HG03342 (cell line): ENCODE measurements at regions not wholly inside any gene's neighbourhood (a gene's known extent, or its start where the extent isn't known, plus 50 kb on each side); places are given as distances from the start of the nearest gene placed in this dataset.

Experiments
- ATAC-seq: cut with Tn5 transposase; IDR thresholded peaks from one replicate; pipeline ENCODE4 v1.9.1; 2021; ENCODE audit warnings: mild to moderate bottlenecking, moderate library complexity; ENCODE audit not compliant: unreplicated experiment

GRCh38 chr15:70407955-70408354 is 310.2 kb upstream of the TLE3 start:
- ATAC-seq = no peak

- ATAC-seq = no peak
Observed at GRCh38 chr15:70407336-70407670, 309.6 kb upstream of the TLE3 start.

GRCh38 chr15:70406617-70407335 is 309.1 kb upstream of the TLE3 start:
- ATAC-seq = no peak

- no peak for ATAC-seq
Observed at GRCh38 chr15:70401709-70402108, 304.0 kb upstream of the TLE3 start.

- ATAC-seq = no peak
Observed at GRCh38 chr15:70400766-70401541, 303.2 kb upstream of the TLE3 start.

- ATAC-seq = no peak
Observed at GRCh38 chr15:70399204-70399603, 301.5 kb upstream of the TLE3 start.

- ATAC-seq = no peak
Observed at GRCh38 chr15:70398694-70399093, 301.0 kb upstream of the TLE3 start.

- no peak for ATAC-seq
Observed at GRCh38 chr15:70396807-70397206, 299.1 kb upstream of the TLE3 start.

GRCh38 chr15:70395164-70395563 is 297.4 kb upstream of the TLE3 start:
- no peak for ATAC-seq

GRCh38 chr15:70390723-70391122 is 293.0 kb upstream of the TLE3 start:
- ATAC-seq = no peak

- no peak for ATAC-seq
Observed at GRCh38 chr15:70387993-70388392, 290.3 kb upstream of the TLE3 start.

GRCh38 chr15:70387081-70387480 is 289.4 kb upstream of the TLE3 start:
- ATAC-seq = no peak

GRCh38 chr15:70385711-70386110 is 288.0 kb upstream of the TLE3 start:
- no peak for ATAC-seq

- ATAC-seq = no peak
Observed at GRCh38 chr15:70385052-70385451, 287.3 kb upstream of the TLE3 start.

GRCh38 chr15:70383856-70384255 is 286.1 kb upstream of the TLE3 start:
- no peak for ATAC-seq

GRCh38 chr15:70382762-70383458 is 285.2 kb upstream of the TLE3 start:
- no peak for ATAC-seq

- no peak for ATAC-seq
Observed at GRCh38 chr15:70382009-70382749, 284.5 kb upstream of the TLE3 start.

- no peak for ATAC-seq
Observed at GRCh38 chr15:70379938-70380883, 282.5 kb upstream of the TLE3 start.

- no peak for ATAC-seq
Observed at GRCh38 chr15:70379134-70379533, 281.4 kb upstream of the TLE3 start.
